Stimulated activated effector memory CD8-positive, alpha-beta T cell treated with anti-CD3 and anti-CD28 coated beads, Interleukin-12 subunit alpha, Interleukin-12 subunit beta, amount 100 ng/mL, for 72 hours (primary cell): ENCODE measurements at regions not wholly inside any gene's neighbourhood (a gene's known extent, or its start where the extent isn't known, plus 50 kb on each side); places are given as distances from the start of the nearest gene placed in this dataset.

Source experiments
- ATAC-seq: fragments of 150-1000 bp; cut with Tn5 transposase; 2 replicates; pipeline ENCODE4 v1.10.0; 2021
- DNase-seq, 2 donors: peaks; one replicate each; pipeline ENCODE4 v3.0.0; 2021 to 2022; ENCODE audit warnings: low spot score in 2 of 2
- H3K27ac Mint-ChIP-seq: one replicate; pipeline ENCODE4 v1.8.0; 2022; ENCODE audit warnings: mild to moderate bottlenecking, mixed read lengths
- H3K36me3 Mint-ChIP-seq: one replicate; pipeline ENCODE4 v1.8.0; 2022; ENCODE audit warnings: mild to moderate bottlenecking, mixed read lengths
- H3K4me1 Mint-ChIP-seq: one replicate; pipeline ENCODE4 v1.8.0; 2022; ENCODE audit warnings: mixed read lengths
- H3K4me3 Mint-ChIP-seq: one replicate; pipeline ENCODE4 v1.8.0; 2022; ENCODE audit warnings: mild to moderate bottlenecking, mixed read lengths
- H3K9me3 Mint-ChIP-seq: one replicate; pipeline ENCODE4 v1.8.0; 2022; ENCODE audit warnings: mixed read lengths

DNA sequence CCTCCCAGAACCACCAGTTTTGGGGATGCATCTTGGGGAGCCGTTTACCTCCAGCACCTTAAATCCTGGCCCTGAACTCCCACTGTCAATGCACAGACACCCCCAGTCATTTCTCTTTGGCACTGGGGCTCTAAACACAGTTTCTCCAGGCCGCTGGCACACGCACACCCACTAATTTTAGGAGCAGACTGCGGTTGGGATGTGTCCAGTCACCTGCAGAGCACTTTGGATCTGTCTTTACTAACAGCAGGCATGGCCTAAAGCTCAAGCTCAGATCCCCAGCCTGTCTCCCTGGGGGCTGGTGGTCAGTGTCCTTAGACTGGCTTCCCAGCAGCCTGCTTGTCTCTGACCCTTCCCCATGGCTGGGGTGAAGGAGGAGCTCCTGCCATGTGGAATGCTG, 49.9 kb downstream of the SYNE3 start:
- Mint-ChIP-seq H3K27ac (peak overlapping the region; percentile 50), H3K36me3 (peaks cover 96% of the 10 kb centered on the region), H3K4me3 (no peak overlapping the region), H3K4me1 (peaks cover 54% of the 10 kb centered on the region), H3K9me3 (no peaks in the 10 kb centered on the region)
- ATAC-seq (no peak), DNase-seq (no peak)

DNA sequence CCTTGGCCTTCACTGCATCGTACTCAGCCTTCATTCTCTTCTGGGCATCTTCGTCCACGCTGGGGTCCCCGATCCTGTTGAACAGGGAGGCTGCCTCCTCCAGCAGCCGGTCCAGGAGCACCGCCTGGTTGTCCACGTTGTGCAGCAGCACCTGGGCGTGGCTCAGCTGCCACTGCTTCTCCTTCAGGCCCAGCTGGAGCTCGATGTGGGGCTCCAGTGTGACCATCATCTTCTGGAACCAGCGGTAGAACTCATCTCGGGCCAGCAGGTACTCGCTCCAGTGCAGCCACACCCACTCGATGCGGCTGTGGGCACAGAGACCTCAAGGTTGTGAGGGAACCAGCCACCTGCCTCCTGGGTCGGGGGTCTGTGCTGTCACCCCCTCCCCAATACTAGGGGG, 50.5 kb downstream of the SYNE3 start:
- no peak for ATAC-seq
- peaks cover 51% of the 10 kb centered on the region for H3K4me1 Mint-ChIP-seq
- DNase-seq, result no peak
- H3K9me3 Mint-ChIP-seq, result no peaks in the 10 kb centered on the region
- peak overlapping the region; percentile 50 for H3K27ac Mint-ChIP-seq
- peaks cover 96% of the 10 kb centered on the region for H3K36me3 Mint-ChIP-seq
- no peak overlapping the region for H3K4me3 Mint-ChIP-seq

GRCh38 chr14:95465358-95465757, 51.1 kb downstream of the SYNE3 start:
- no peaks in the 10 kb centered on the region for H3K9me3 Mint-ChIP-seq
- ATAC-seq, result peak; percentile 66
- no peak for DNase-seq
- peak overlapping the region; percentile 50 for H3K27ac Mint-ChIP-seq
- no peak overlapping the region for H3K4me3 Mint-ChIP-seq
- H3K36me3 Mint-ChIP-seq, result peaks cover 96% of the 10 kb centered on the region
- peaks cover 57% of the 10 kb centered on the region for H3K4me1 Mint-ChIP-seq

GRCh38 chr14:95464514-95464913, 51.9 kb downstream of the SYNE3 start:
- ATAC-seq, result no peak
- peaks cover 96% of the 10 kb centered on the region for H3K36me3 Mint-ChIP-seq
- H3K4me3 Mint-ChIP-seq, result no peak overlapping the region
- H3K9me3 Mint-ChIP-seq, result no peaks in the 10 kb centered on the region
- DNase-seq, result no peak
- H3K4me1 Mint-ChIP-seq, result peaks cover 57% of the 10 kb centered on the region
- peak overlapping the region; percentile 50 for H3K27ac Mint-ChIP-seq

DNA sequence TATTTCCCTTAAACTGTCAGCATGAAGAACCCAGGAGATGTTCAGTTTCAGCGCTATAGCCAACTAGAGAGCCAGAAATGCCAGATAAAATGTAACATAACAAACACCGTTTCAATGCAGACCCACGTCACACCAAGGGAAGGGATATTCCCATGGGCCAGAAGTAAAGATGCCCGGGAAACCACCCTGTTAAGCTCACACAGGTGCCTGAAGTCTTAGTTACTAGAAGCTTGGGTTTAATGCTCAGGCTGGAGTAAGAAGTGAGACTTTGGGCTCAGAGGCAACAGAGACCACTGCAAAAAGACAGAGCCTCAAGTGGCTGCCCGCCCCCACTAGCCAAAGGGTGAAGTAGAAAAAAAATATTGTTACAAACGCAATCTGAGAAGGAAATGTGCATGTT, 52.3 kb downstream of the SYNE3 start:
- Mint-ChIP-seq H3K4me3 (no peak overlapping the region), H3K9me3 (no peaks in the 10 kb centered on the region), H3K4me1 (peaks cover 57% of the 10 kb centered on the region), H3K27ac (peak overlapping the region; percentile 50), H3K36me3 (peaks cover 96% of the 10 kb centered on the region)
- ATAC-seq (no peak), DNase-seq (no peak)

GRCh38 chr14:95463171-95463901, 53.1 kb downstream of the SYNE3 start:
- DNase-seq (no peak), ATAC-seq (peak; percentile 33)
- Mint-ChIP-seq H3K4me1 (peaks cover 51% of the 10 kb centered on the region), H3K36me3 (peaks cover 96% of the 10 kb centered on the region), H3K9me3 (no peaks in the 10 kb centered on the region), H3K27ac (peak overlapping the region; percentile 50), H3K4me3 (no peak overlapping the region)

GRCh38 chr14:95462491-95462890, 54.0 kb downstream of the SYNE3 start:
- Mint-ChIP-seq H3K4me3 (no peak overlapping the region), H3K4me1 (peaks cover 51% of the 10 kb centered on the region), H3K9me3 (no peaks in the 10 kb centered on the region), H3K36me3 (peaks cover 96% of the 10 kb centered on the region), H3K27ac (peak overlapping the region; percentile 50)
- ATAC-seq (no peak), DNase-seq (no peak)

- Mint-ChIP-seq H3K4me3 (no peak overlapping the region), H3K9me3 (no peaks in the 10 kb centered on the region), H3K4me1 (peaks cover 40% of the 10 kb centered on the region), H3K27ac (peak overlapping the region; percentile 50), H3K36me3 (peaks cover 96% of the 10 kb centered on the region)
- DNase-seq (no peak), ATAC-seq (no peak)
Observed at GRCh38 chr14:95460647-95461478, 55.6 kb downstream of the SYNE3 start.

DNA sequence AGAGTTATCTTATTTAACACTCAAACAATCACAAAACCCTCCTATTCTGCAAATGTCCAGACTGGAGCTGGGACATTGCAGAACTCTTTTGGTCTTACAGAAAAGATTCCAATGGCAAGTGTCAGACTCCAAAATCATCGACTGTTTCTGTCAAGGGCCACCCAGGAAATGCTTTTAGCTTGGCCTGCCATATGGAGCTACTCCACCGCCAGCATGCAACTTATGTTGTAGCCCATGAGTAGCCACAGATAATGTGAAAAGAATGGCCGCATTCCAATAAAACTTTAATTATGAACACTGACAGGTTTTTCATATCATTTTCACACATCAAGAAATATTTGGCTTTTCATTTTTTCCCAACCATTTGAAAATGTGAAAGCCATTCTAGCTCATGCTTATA, 57.5 kb downstream of the SYNE3 start:
- peak overlapping the region; percentile 58 for H3K27ac Mint-ChIP-seq
- H3K9me3 Mint-ChIP-seq, result no peaks in the 10 kb centered on the region
- H3K4me1 Mint-ChIP-seq, result peaks cover 20% of the 10 kb centered on the region
- H3K36me3 Mint-ChIP-seq, result peaks cover 96% of the 10 kb centered on the region
- H3K4me3 Mint-ChIP-seq, result no peak overlapping the region
- DNase-seq (no peak), ATAC-seq (no peak)

GRCh38 chr14:95458459-95458858, 58.0 kb downstream of the SYNE3 start:
- DNase-seq (no peak), ATAC-seq (no peak)
- H3K36me3 Mint-ChIP-seq, result peaks cover 97% of the 10 kb centered on the region
- H3K27ac Mint-ChIP-seq, result peak overlapping the region; percentile 58
- H3K4me3 Mint-ChIP-seq, result no peak overlapping the region
- H3K4me1 Mint-ChIP-seq, result peaks cover 16% of the 10 kb centered on the region
- no peaks in the 10 kb centered on the region for H3K9me3 Mint-ChIP-seq

DNA sequence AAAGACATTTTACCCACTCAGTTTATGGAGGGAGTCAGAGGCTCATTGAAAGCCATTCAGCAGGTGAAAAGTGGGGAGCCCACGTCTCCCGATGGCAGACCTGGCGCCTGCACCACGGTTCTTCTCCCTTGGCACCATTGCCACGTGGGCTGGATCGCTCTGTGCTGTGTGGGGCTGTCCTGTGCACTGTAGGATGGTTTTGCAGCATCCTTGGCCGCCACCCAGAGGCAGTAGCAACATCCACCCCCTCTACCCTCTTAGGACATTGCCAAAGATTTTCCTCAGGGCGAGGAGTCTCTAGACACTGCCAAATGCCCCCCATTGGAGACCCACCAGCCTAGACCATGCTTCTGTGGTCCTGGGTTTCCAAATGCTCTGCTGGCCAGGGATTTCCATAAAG, 60.2 kb downstream of the SYNE3 start:
- H3K36me3 Mint-ChIP-seq, result peaks cover 98% of the 10 kb centered on the region
- no peak for ATAC-seq

DNA sequence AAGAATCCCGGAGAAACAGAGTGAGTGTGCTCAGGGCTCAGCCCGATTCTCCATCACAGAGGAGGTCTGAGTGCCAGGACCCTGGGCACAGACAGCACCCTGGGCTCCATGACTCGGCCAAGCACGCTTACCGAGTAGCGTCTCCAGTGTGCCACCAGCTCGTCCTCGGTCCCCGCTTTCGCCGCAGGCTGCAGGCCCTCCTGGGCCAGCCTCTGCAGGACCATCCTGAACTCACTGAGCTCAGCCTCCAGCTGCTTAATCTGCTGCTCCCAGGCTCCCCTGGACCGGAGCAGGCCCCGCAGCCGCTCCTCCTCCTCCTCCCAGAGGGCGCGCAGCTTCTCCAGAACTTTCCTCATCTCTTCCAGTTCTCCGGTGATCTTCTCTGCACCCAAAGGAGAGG, 61.2 kb downstream of the SYNE3 start:
- peaks cover 98% of the 10 kb centered on the region for H3K36me3 Mint-ChIP-seq

More for the DNA sequence above, 60.2 kb downstream of the SYNE3 start:
- no peak overlapping the region for H3K4me3 Mint-ChIP-seq
- H3K27ac Mint-ChIP-seq, result no peak overlapping the region
- peaks cover 8% of the 10 kb centered on the region for H3K4me1 Mint-ChIP-seq
- DNase-seq, result no peak
- H3K9me3 Mint-ChIP-seq, result no peaks in the 10 kb centered on the region

GRCh38 chr14:95453713-95453980, 62.8 kb downstream of the SYNE3 start:
- H3K9me3 Mint-ChIP-seq, result no peaks in the 10 kb centered on the region
- ATAC-seq (no peak), DNase-seq (no peak)
- H3K4me1 Mint-ChIP-seq, result peaks cover 4% of the 10 kb centered on the region
- no peak overlapping the region for H3K4me3 Mint-ChIP-seq
- H3K36me3 Mint-ChIP-seq, result peaks cover 98% of the 10 kb centered on the region
- H3K27ac Mint-ChIP-seq, result peak overlapping the region; percentile 74

More for the DNA sequence above, 61.2 kb downstream of the SYNE3 start:
- peak overlapping the region; percentile 74 for H3K27ac Mint-ChIP-seq
- DNase-seq (no peak), ATAC-seq (no peak)
- H3K9me3 Mint-ChIP-seq, result no peaks in the 10 kb centered on the region
- no peak overlapping the region for H3K4me3 Mint-ChIP-seq
- no peaks in the 10 kb centered on the region for H3K4me1 Mint-ChIP-seq

GRCh38 chr14:95452893-95453712, 63.3 kb downstream of the SYNE3 start:
- Mint-ChIP-seq H3K9me3 (no peaks in the 10 kb centered on the region), H3K27ac (peak overlapping the region; percentile 74), H3K36me3 (peaks cover 98% of the 10 kb centered on the region), H3K4me3 (no peak overlapping the region), H3K4me1 (peaks cover 4% of the 10 kb centered on the region)
- ATAC-seq (no peak), DNase-seq (no peak)

- no peak for DNase-seq
- peak overlapping the region; percentile 74 for H3K27ac Mint-ChIP-seq
Observed at GRCh38 chr14:95452176-95452892, 64.1 kb downstream of the SYNE3 start.

More at GRCh38 chr14:95452176-95452892, 64.1 kb downstream of the SYNE3 start:
- H3K4me1 Mint-ChIP-seq, result peaks cover 4% of the 10 kb centered on the region
- H3K9me3 Mint-ChIP-seq, result no peaks in the 10 kb centered on the region
- ATAC-seq, result no peak
- peaks cover 98% of the 10 kb centered on the region for H3K36me3 Mint-ChIP-seq
- H3K4me3 Mint-ChIP-seq, result no peak overlapping the region
